ENCODE measurements at regions not wholly inside any gene's neighbourhood (a gene's known extent, or its start where the extent isn't known, plus 50 kb on each side); places are given as distances from the start of the nearest gene placed in this dataset.
"Not testable (repeated sequence)": the region's sequence is repeated elsewhere in the genome, so short reads cannot be mapped to it uniquely, and the experiment has no call there.

DNA sequence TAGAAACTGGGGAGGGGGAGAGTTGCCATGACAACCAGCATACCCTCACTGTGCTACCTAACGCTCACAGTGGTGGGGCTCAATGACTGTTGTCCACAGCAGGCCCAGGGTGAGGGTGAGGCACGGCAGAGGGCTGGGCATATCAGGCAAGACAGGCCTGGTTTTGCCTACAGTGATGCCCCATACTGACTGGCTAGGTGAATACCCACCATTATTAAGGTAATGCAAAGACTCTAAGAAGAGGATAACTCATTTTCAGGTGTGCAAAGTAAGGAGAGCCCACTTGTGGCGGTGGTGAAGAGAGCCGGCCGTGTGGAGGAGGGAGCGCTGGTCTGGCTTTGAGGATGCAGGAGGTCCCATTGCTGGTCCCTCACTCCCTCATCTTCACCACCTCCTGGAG lies 422.3 kb downstream of the FUT8 start:
- Histone ChIP-seq H3K36me3 (ENCODE audit: control insufficient read depth, insufficient read depth, low read length) (no peaks in the 10 kb centered on the region), H3K9ac (ENCODE audit: low read length) (no peak overlapping the region), H3K4me1 (ENCODE audit: control insufficient read depth, insufficient read depth, low read length) (peaks cover 19% of the 10 kb centered on the region), H3K9me3 (ENCODE audit: control insufficient read depth, insufficient read depth, low read depth, low read length) (no peaks in the 10 kb centered on the region), H3K27me3 (ENCODE audit: control insufficient read depth, insufficient read depth, low read length) (no peaks in the 10 kb centered on the region), H3K27ac (ENCODE audit: low read depth, low read length) (no peak overlapping the region), H3K4me3 (ENCODE audit: low read depth, low read length) (no peak overlapping the region)

GRCh38 chr14:65835501-65835900 lies 423.0 kb downstream of the FUT8 start:
- H3K9ac ChIP-seq (ENCODE audit: low read length) = no peak overlapping the region
- no peaks in the 10 kb centered on the region for H3K36me3 ChIP-seq (ENCODE audit: control insufficient read depth, insufficient read depth, low read length)
- no peak overlapping the region for H3K27ac ChIP-seq (ENCODE audit: low read depth, low read length)
- H3K27me3 ChIP-seq (ENCODE audit: control insufficient read depth, insufficient read depth, low read length) = no peaks in the 10 kb centered on the region
- no peaks in the 10 kb centered on the region for H3K9me3 ChIP-seq (ENCODE audit: control insufficient read depth, insufficient read depth, low read depth, low read length)
- peaks cover 19% of the 10 kb centered on the region for H3K4me1 ChIP-seq (ENCODE audit: control insufficient read depth, insufficient read depth, low read length)
- no peak overlapping the region for H3K4me3 ChIP-seq (ENCODE audit: low read depth, low read length)

DNA sequence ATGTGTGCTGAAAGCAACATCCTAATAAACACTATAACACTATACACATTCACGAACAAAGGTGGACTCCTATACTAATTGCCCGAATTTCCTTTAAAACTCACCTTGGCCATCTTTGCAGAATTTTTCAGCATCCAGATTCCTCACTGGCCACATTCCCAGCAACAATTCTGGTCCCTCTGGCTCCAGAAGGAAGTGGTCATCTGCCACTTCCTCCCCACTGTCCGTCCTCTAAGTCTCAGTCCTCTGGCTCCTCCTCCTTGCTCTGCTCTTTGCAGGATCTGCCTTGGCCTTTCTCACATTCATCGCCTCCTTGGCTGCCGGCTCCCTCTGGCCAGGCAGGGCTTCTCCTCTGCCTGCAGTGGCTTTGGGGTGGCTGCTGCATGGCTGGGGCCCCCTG lies 426.0 kb downstream of the FUT8 start:
- no peak overlapping the region for H3K4me3 ChIP-seq (ENCODE audit: low read depth, low read length)
- peaks cover 12% of the 10 kb centered on the region; the same call in 1 of the 2 replicates for H3K4me1 ChIP-seq (ENCODE audit: control insufficient read depth, insufficient read depth, low read length)
- H3K27ac ChIP-seq (ENCODE audit: low read depth, low read length) = no peak overlapping the region
- no peaks in the 10 kb centered on the region for H3K9me3 ChIP-seq (ENCODE audit: control insufficient read depth, insufficient read depth, low read depth, low read length)
- no peak overlapping the region for H3K9ac ChIP-seq (ENCODE audit: low read length)
- H3K27me3 ChIP-seq (ENCODE audit: control insufficient read depth, insufficient read depth, low read length) = no peaks in the 10 kb centered on the region
- no peaks in the 10 kb centered on the region for H3K36me3 ChIP-seq (ENCODE audit: control insufficient read depth, insufficient read depth, low read length)

GRCh38 chr14:65840118-65840751 lies 427.7 kb downstream of the FUT8 start:
- no peak overlapping the region for H3K27ac ChIP-seq (ENCODE audit: low read depth, low read length)
- H3K4me1 ChIP-seq (ENCODE audit: control insufficient read depth, insufficient read depth, low read length) = 0 out of 2 replicates have a peak, but pooled peaks cover 3% of the 10 kb centered on the region
- H3K9ac ChIP-seq (ENCODE audit: low read length) = no peak overlapping the region
- no peaks in the 10 kb centered on the region for H3K36me3 ChIP-seq (ENCODE audit: control insufficient read depth, insufficient read depth, low read length)
- no peak overlapping the region for H3K4me3 ChIP-seq (ENCODE audit: low read depth, low read length)
- no peaks in the 10 kb centered on the region for H3K9me3 ChIP-seq (ENCODE audit: control insufficient read depth, insufficient read depth, low read depth, low read length)
- H3K27me3 ChIP-seq (ENCODE audit: control insufficient read depth, insufficient read depth, low read length) = no peaks in the 10 kb centered on the region

DNA sequence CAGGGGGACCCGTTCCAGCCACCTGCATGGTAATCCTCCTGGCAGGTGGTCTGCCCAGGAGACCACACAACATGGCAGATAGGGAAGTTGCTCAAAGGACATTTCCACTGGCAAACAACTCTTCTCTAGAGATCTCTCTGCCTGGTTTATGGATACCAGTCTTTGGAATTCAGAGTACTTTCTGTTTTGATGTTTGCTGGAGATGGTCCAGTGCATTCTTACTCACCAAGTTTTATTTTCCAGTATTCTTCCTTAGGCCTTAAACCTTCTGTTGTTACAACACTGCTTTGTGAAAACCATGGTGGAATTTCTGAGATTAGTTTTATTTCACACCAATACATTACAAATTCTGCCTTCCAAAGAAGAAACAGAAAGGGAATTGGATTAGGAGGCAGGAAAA lies 428.3 kb downstream of the FUT8 start:
- Histone ChIP-seq H3K27me3 (ENCODE audit: control insufficient read depth, insufficient read depth, low read length) (no peaks in the 10 kb centered on the region), H3K27ac (ENCODE audit: low read depth, low read length) (no peak overlapping the region), H3K9ac (ENCODE audit: low read length) (no peak overlapping the region), H3K4me1 (ENCODE audit: control insufficient read depth, insufficient read depth, low read length) (no peaks in the 10 kb centered on the region), H3K36me3 (ENCODE audit: control insufficient read depth, insufficient read depth, low read length) (no peaks in the 10 kb centered on the region), H3K9me3 (ENCODE audit: control insufficient read depth, insufficient read depth, low read depth, low read length) (no peaks in the 10 kb centered on the region), H3K4me3 (ENCODE audit: low read depth, low read length) (no peak overlapping the region)

GRCh38 chr14:65846196-65846868 lies 433.8 kb downstream of the FUT8 start:
- Histone ChIP-seq H3K4me3 (ENCODE audit: low read depth, low read length) (no peak overlapping the region), H3K36me3 (ENCODE audit: control insufficient read depth, insufficient read depth, low read length) (no peaks in the 10 kb centered on the region), H3K9ac (ENCODE audit: low read length) (no peak overlapping the region), H3K9me3 (ENCODE audit: control insufficient read depth, insufficient read depth, low read depth, low read length) (no peaks in the 10 kb centered on the region), H3K27me3 (ENCODE audit: control insufficient read depth, insufficient read depth, low read length) (no peaks in the 10 kb centered on the region), H3K27ac (ENCODE audit: low read depth, low read length) (no peak overlapping the region), H3K4me1 (ENCODE audit: control insufficient read depth, insufficient read depth, low read length) (no peaks in the 10 kb centered on the region)

- H3K4me3 ChIP-seq (ENCODE audit: low read depth, low read length) = no peak overlapping the region
- H3K27ac ChIP-seq (ENCODE audit: low read depth, low read length) = no peak overlapping the region
- no peaks in the 10 kb centered on the region for H3K4me1 ChIP-seq (ENCODE audit: control insufficient read depth, insufficient read depth, low read length)
- no peak overlapping the region for H3K9ac ChIP-seq (ENCODE audit: low read length)
- no peaks in the 10 kb centered on the region for H3K27me3 ChIP-seq (ENCODE audit: control insufficient read depth, insufficient read depth, low read length)
- H3K9me3 ChIP-seq (ENCODE audit: control insufficient read depth, insufficient read depth, low read depth, low read length) = 0 out of 2 replicates have a peak, but pooled peaks cover 3% of the 10 kb centered on the region
- no peaks in the 10 kb centered on the region for H3K36me3 ChIP-seq (ENCODE audit: control insufficient read depth, insufficient read depth, low read length)
Observed at GRCh38 chr14:65847075-65847847, 434.7 kb downstream of the FUT8 start.

- H3K27me3 ChIP-seq (ENCODE audit: control insufficient read depth, insufficient read depth, low read length); H3K9me3 ChIP-seq (ENCODE audit: control insufficient read depth, insufficient read depth, low read depth, low read length); H3K9ac ChIP-seq (ENCODE audit: low read length); H3K4me1 ChIP-seq (ENCODE audit: control insufficient read depth, insufficient read depth, low read length); H3K4me3 ChIP-seq (ENCODE audit: low read depth, low read length); H3K27ac ChIP-seq (ENCODE audit: low read depth, low read length); H3K36me3 ChIP-seq (ENCODE audit: control insufficient read depth, insufficient read depth, low read length): not testable (repeated sequence)
Observed at GRCh38 chr14:65847931-65848330, 435.4 kb downstream of the FUT8 start.

DNA sequence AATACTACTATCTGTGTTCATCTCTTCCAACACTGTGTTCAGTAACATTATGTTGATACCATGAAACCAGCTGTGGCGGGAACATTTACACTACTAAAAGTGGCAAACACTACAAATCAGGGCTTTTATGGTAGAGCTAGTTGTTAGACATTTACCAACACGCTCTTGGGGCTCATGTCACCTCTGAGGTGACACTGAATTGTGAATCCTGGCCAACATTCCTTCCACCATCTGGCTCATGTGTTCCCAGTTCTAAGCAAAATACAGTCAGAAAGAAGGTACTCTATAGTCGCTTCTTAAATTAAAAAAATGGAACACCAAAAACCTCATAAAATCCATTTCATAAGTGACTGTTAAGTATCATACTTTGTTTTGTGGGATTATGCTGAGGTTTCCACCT lies 436.6 kb downstream of the FUT8 start:
- Histone ChIP-seq H3K27me3 (ENCODE audit: control insufficient read depth, insufficient read depth, low read length) (no peaks in the 10 kb centered on the region), H3K27ac (ENCODE audit: low read depth, low read length) (no peak overlapping the region), H3K4me1 (ENCODE audit: control insufficient read depth, insufficient read depth, low read length) (no peaks in the 10 kb centered on the region), H3K4me3 (ENCODE audit: low read depth, low read length) (no peak overlapping the region), H3K36me3 (ENCODE audit: control insufficient read depth, insufficient read depth, low read length) (no peaks in the 10 kb centered on the region), H3K9me3 (ENCODE audit: control insufficient read depth, insufficient read depth, low read depth, low read length) (0 out of 2 replicates have a peak, but pooled peaks cover 3% of the 10 kb centered on the region), H3K9ac (ENCODE audit: low read length) (no peak overlapping the region)

- H3K4me1 ChIP-seq (ENCODE audit: control insufficient read depth, insufficient read depth, low read length) = no peaks in the 10 kb centered on the region
- H3K9me3 ChIP-seq (ENCODE audit: control insufficient read depth, insufficient read depth, low read depth, low read length) = 0 out of 2 replicates have a peak, but pooled peaks cover 3% of the 10 kb centered on the region
- H3K27me3 ChIP-seq (ENCODE audit: control insufficient read depth, insufficient read depth, low read length) = no peaks in the 10 kb centered on the region
- H3K9ac ChIP-seq (ENCODE audit: low read length) = no peak overlapping the region
- H3K36me3 ChIP-seq (ENCODE audit: control insufficient read depth, insufficient read depth, low read length) = no peaks in the 10 kb centered on the region
- no peak overlapping the region for H3K4me3 ChIP-seq (ENCODE audit: low read depth, low read length)
- no peak overlapping the region for H3K27ac ChIP-seq (ENCODE audit: low read depth, low read length)
Observed at GRCh38 chr14:65849558-65849957, 437.0 kb downstream of the FUT8 start.
